GM19372 (cell line): ENCODE measurements at regions not wholly inside any gene's neighbourhood (a gene's known extent, or its start where the extent isn't known, plus 50 kb on each side); places are given as distances from the start of the nearest gene placed in this dataset.
"Not testable (repeated sequence)": the region's sequence is repeated elsewhere in the genome, so short reads cannot be mapped to it uniquely, and the experiment has no call there.

ENCODE experiments used
- ATAC-seq: cut with Tn5 transposase; IDR thresholded peaks from one replicate; pipeline ENCODE4 v1.9.1; 2021; ENCODE audit warnings: mild to moderate bottlenecking, low read depth, moderate library complexity; ENCODE audit not compliant: unreplicated experiment

GRCh38 chr4:128540122-128540521 is 252.5 kb upstream of the PGRMC2 start:
- ATAC-seq: no peak

DNA sequence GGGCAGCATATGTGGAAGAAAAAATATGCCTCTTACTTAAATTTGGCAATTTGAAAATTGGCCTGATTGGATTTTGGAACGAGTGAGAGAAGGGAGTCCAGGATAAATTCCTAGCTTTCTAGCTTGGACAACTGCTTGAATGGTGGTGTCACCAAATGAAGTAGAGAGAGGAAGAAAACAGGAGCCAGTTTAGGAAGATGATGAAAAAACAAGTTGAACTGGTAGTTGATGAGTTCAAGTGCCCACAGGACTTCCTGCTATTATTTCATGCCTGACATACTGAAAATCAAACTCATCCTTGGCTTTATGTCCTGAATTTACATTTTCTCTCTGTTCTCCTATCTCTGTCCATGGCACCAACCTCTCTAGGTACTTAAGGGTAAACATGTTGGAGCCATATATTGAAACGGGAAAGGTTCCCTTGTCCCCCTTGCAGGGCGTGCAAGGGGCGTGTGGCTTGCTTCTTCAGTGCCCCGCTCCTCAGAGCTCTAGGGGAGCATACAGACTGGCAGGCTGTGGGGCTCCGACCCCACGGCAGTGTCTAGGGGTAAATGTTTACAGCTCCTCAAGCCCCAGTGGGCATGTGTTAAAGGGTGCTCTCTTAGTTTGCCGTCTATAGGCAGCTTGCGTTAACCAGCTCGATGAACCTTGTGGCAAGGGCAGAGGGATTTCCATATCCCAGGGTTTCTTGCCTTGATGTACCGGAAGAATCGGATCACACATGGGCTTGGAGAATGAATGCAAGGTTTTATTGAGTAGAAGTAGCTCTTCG is 250.7 kb upstream of the PGRMC2 start:
- no peak for ATAC-seq

DNA sequence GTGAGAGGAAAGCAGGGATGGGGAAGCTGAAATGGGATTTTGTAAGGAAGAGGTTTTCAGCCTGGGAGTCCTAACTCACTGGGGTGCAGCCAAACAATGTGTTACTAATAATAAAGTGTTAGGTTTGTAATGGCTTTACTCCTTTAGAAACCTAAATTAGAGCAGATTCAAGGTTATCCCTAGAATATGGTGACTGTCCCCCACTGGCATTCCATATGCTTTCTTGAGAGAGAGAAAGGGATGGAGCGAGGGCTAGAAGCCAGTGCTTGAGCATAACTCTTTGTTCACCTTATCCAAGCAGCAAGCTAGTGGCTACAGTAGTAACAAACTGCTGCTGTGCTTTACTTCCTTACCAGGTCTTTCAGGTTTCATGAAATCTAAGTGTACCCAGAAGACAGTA is 249.1 kb upstream of the PGRMC2 start:
- ATAC-seq: no peak

DNA sequence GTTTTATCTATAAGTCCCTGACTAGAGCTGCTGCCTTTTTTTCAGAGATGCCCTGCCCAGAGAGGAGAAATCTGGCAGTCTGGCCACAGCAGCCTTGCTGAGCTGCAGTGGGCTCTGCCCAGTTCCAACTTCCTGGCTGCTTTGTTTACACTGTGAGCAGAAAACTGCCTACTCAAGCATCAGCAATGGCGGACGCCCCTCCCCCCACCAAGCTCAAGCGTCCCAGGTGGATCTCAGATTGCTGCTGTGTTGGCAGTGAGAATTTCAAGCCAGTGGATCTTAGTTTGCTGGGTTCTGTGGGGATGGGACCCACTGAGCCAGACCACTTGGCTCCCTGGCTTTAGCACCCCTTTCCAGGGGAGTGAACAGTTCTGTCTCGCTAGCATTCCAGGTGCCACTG is 247.9 kb upstream of the PGRMC2 start:
- ATAC-seq: not testable (repeated sequence)

DNA sequence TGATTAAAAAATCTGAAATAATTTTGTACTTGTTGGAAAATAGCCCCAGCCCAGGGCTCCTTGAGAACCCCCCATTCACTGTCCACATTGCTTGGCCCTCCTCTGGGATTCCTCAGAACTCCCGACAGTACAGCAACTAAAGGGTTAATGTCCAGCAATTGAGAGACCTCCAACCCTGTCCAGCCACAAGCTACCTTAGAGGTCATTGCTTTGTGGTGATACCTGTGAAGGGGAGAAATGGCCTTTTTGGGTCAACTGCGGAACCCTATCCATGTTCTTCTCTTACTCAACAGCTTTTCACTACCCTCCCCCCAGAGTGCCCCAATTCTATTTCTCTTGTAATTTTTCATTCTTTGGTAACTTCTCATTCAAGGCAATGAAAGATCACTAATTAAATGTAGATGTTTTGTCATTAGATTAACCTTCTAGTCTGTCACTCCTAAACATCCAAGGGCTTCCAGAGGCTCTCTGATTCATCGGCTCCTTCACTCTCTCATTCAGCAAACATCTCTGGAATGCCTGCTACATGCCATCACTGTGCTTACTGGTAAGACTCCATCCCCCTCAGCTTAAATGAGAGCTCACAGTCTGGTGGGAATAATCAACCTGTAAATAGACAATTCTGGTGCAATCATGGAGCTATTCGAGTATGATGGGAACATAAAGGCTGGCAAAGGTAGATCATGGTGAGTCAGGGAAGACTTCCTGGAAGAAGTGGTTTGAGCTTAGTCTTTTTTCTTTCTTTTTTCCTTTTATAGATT is 241.4 kb upstream of the PGRMC2 start:
- no peak for ATAC-seq

DNA sequence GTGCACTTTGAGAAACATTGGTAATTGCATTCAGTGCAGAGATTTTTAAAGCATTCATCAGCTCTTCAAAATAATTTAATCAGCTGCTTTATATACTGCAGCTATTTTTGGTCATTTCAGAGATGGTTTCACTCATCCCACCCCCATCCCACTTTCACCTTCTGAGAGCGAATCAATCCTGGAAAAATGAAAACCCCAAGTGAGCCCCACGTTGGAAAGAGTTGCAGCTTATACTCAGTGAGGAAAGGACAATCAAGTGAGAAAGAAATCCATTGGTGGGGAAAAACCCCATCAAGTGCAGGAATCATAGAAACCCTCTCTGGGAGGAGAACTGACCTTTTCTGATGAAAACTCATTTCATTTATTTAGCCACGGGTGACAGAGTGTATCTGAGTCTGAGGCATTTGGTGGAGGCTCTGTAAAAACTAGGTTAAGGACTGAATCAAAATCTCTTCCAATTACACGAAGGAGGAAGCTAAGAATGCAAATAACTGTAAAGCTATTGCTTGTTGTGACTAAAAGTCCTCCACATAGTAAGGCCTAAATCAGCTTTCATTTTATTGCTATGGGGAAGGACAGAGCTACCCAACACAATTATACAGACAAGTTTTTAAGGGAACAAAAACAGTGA is 240.4 kb upstream of the PGRMC2 start:
- no peak for ATAC-seq

GRCh38 chr4:128527351-128527750 is 239.7 kb upstream of the PGRMC2 start:
- no peak for ATAC-seq

GRCh38 chr4:128525992-128526630 is 238.5 kb upstream of the PGRMC2 start:
- no peak for ATAC-seq

GRCh38 chr4:128525387-128525786 is 237.8 kb upstream of the PGRMC2 start:
- no peak for ATAC-seq

GRCh38 chr4:128524311-128524710 is 236.7 kb upstream of the PGRMC2 start:
- ATAC-seq: no peak

DNA sequence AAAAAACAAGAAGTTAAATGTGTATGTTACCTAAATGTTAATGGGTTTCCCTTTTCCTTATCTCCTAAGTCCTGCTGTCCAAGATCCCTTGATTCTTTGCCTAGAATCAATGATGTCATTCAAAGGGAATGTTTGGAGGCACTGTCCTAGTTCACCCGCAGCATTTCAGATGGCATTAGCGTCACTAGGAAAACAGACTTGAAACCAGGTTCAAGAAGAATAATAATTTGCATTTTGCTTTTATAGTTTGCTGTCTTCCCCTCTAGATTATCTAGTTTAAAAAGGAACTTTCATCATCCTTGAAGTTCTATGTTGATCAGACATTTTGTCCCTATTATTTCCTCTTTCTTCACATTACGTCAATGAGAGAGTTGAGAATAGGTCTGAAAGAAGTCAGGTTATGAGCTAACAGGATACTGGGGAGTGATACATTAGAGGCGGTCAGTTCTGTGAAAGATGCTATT is 234.1 kb upstream of the PGRMC2 start:
- no peak for ATAC-seq

- ATAC-seq: no peak
Measured at GRCh38 chr4:128521156-128521555, 233.5 kb upstream of the PGRMC2 start.

DNA sequence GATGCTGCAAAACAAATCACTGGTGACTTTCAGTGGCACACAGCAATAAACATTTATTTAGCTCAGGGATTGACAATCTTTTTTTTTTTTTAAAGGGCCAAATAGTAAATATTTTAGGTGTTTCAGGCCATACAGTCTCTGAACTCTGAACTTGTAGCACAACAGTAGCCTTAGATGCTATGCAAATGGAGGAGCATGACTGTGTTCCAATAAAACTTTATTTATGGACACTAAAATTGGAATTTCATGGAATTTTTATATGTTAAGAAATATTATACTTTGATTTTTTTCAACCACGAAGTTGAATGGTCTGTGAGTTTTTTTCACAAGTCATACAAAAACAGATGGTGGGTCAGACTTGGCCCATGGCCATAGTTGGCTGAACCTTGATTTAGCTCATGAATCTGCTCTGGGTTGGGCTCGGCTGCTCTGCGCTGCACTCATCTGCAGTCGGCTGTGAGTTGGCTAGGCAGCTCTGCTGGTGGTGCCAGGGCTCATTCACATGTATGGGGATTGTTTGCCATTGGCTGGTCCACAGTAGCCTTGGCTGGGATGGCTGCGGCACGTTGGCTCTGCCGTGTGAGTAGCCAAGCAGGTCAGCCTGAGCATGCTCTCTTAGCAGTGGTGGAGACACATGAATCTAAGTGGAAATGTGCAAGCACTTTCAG is 231.7 kb upstream of the PGRMC2 start:
- ATAC-seq: no peak

DNA sequence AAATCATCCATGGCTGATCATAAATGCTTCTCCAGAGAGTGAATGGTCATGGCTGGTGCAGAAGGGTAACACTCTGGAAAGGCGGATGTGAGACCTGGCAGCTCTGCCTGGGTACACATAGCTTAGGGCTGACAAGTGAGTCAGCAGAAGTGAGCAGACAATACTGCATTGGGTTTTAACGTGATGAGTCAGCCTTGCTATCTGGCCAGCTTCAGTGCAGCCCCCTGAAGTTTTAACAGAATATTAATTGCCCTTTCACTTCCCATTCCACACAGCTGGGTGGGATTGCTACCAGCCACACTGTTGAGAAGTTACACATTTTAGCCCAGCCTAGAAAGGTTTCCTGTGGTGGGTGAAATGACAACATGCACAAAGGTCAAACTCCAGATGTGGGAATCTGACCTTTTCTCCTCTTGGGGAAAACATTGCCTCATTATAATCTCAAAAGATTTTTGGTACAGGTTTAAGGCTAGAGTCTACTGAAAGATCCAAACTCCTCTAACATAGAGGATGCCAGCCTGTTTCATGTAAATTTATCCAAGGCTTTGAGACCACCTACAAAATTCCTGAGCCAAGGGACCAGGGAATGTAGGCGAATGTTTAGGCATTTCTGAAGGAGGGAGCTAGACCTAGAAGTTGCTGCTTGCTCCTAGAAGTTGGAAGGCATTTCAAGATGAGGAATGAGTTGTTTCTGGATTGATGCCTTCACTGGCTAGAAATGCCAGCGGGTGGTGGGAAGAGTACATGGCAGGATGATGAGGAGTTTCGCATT is 230.3 kb upstream of the PGRMC2 start:
- peak; percentile 83 for ATAC-seq

GRCh38 chr4:128517096-128517738 is 229.6 kb upstream of the PGRMC2 start:
- ATAC-seq: no peak

GRCh38 chr4:128516301-128516969 is 228.8 kb upstream of the PGRMC2 start:
- peak; percentile 41 for ATAC-seq

- no peak for ATAC-seq
Measured at GRCh38 chr4:128513664-128514484, 226.3 kb upstream of the PGRMC2 start.
